ENCODE measurements at regions not wholly inside any gene's neighbourhood (a gene's known extent, or its start where the extent isn't known, plus 50 kb on each side); places are given as distances from the start of the nearest gene placed in this dataset.

- TF ChIP-seq CTCF (IDR thresholded peaks at IDR 0.05; ENCODE audit: borderline replicate concordance, extremely low read depth, low read length, poor library complexity, severe bottlenecking) (no peak), EZH2 (IDR thresholded peaks at IDR 0.05; ENCODE audit: borderline replicate concordance, low read depth, low read length, severe bottlenecking) (no peak)
Measured at GRCh38 chr6:22664968-22665367, 95.6 kb downstream of the HDGFL1 start.

Data from DND-41 (cell line).